ENCODE measurements at regions not wholly inside any gene's neighbourhood (a gene's known extent, or its start where the extent isn't known, plus 50 kb on each side); places are given as distances from the start of the nearest gene placed in this dataset.

GRCh38 chr1:213714645-213715044, 273.1 kb upstream of the PROX1 start:
- Histone ChIP-seq H3K4me2 (ENCODE audit: low read depth, low read length) (no peak overlapping the region), H2AK5ac (ENCODE audit: low read depth, low read length) (no peak overlapping the region), H4K8ac (ENCODE audit: low read depth in 2 of 2, low read length in 2 of 2) (no peak overlapping the region), H3K18ac (ENCODE audit: low read depth, low read length) (no peak overlapping the region), H2BK120ac (ENCODE audit: low read depth, low read length) (no peak overlapping the region), H3K9me3 (ENCODE audit: control insufficient read depth, insufficient read depth, low read length) (peaks cover 19% of the 10 kb centered on the region), H3K27me3 (ENCODE audit: control insufficient read depth, insufficient read depth, low read length) (no peaks in the 10 kb centered on the region), H2BK15ac (ENCODE audit: low read depth, low read length) (no peak overlapping the region), H3K56ac (ENCODE audit: extremely low read depth, insufficient read depth, low read length) (no peak overlapping the region), H3K4me1 (ENCODE audit: control insufficient read depth, insufficient read depth, low read length) (no peaks in the 10 kb centered on the region), H3K9ac (ENCODE audit: low read depth, low read length) (no peak overlapping the region), H3K79me1 (ENCODE audit: low read depth in 1 of 2, low read length in 2 of 2) (no peaks in the 10 kb centered on the region), H3K4ac (ENCODE audit: low read depth, low read length) (no peak overlapping the region), H4K5ac (ENCODE audit: low read depth, low read length) (no peak overlapping the region), H3K9me1 (ENCODE audit: insufficient read depth, low read length) (no peaks in the 10 kb centered on the region), H3K27ac (ENCODE audit: insufficient read depth, low read length) (no peak overlapping the region), H2BK20ac (ENCODE audit: low read depth, low read length) (no peak overlapping the region), H2BK5ac (ENCODE audit: low read depth, low read length, poor library complexity, severe bottlenecking) (no peak overlapping the region), H2AFZ (replicated peaks; ENCODE audit: low read length, poor library complexity) (no peak overlapping the region), H4K20me1 (ENCODE audit: insufficient read depth, low read length) (no peaks in the 10 kb centered on the region), H4K91ac (ENCODE audit: insufficient read depth, low read depth, low read length) (no peak overlapping the region), H3K23ac (ENCODE audit: low read depth, low read length) (no peak overlapping the region), H3K4me3 (ENCODE audit: insufficient read depth, low read depth, low read length) (no peak overlapping the region), H3K14ac (replicated peaks; ENCODE audit: low read depth, low read length) (no peak overlapping the region), H3K36me3 (ENCODE audit: control insufficient read depth, insufficient read depth, low read length) (no peaks in the 10 kb centered on the region), H2AK9ac (replicated peaks; ENCODE audit: low read depth, low read length, poor library complexity) (no peak overlapping the region)
- dilution Hi-C loops (cut with HindIII; ENCODE audit: low sequenced_read_pairs, unreplicated experiment) = no loop called here
- DNase-seq (no peak), ATAC-seq (ENCODE audit: low read depth) (no peak)
- TF ChIP-seq MAFK (IDR thresholded peaks at IDR 0.05; ENCODE audit: low read depth, low read length) (no peak), SMC3 (IDR thresholded peaks at IDR 0.05; ENCODE audit: low read depth, low read length) (no peak), RFX5 (IDR thresholded peaks at IDR 0.05; ENCODE audit: low read depth, low read length) (no peak), USF2 (IDR thresholded peaks at IDR 0.05; ENCODE audit: low read depth, low read length) (no peak), RCOR1 (IDR thresholded peaks at IDR 0.05; ENCODE audit: insufficient replicate concordance, low read length) (no peak), MXI1 (IDR thresholded peaks at IDR 0.05; ENCODE audit: borderline replicate concordance, low read depth, low read length) (no peak), FOS (IDR thresholded peaks at IDR 0.05; ENCODE audit: low read depth, low read length) (no peak), MAZ (IDR thresholded peaks at IDR 0.05; ENCODE audit: borderline replicate concordance, low read depth, low read length) (no peak), CHD1 (IDR thresholded peaks at IDR 0.05; ENCODE audit: low read depth, low read length) (no peak), BHLHE40 (IDR thresholded peaks at IDR 0.05; ENCODE audit: low read depth, low read length) (no peak), CTCF (conservative IDR thresholded peaks at IDR 0.05; ENCODE audit: low read depth, low read length) (no peak)
- intact Hi-C loops (cut with micrococcal nuclease) = no loop called here
- ChIA-PET POLR2A (ENCODE audit: unreplicated experiment) (no interaction called here), CTCF (no interaction called here)
- WGBS, 2 experiments (ENCODE audit: extremely low coverage in 2 of 2, insufficient read length in 1 of 2) = no CpG with 5 or more reads among the region's 4 CpGs
- no TSS peak for BruUV-seq (replicated peaks)
- in situ Hi-C loops (cut with MboI; ENCODE audit: low sequenced_read_pairs) = no loop called here

Measured in IMR-90 (cell line).